ENCODE measurements at regions not wholly inside any gene's neighbourhood (a gene's known extent, or its start where the extent isn't known, plus 50 kb on each side); places are given as distances from the start of the nearest gene placed in this dataset.
"Not testable (repeated sequence)": the region's sequence is repeated elsewhere in the genome, so short reads cannot be mapped to it uniquely, and the experiment has no call there.

- no peak for DNase-seq (ENCODE audit: low read depth in 2 of 3, low spot score in 2 of 3)
Measured at GRCh38 chr5:152184266-152184665, 220.8 kb downstream of the NMUR2 start.

GRCh38 chr5:152181461-152181860, 223.6 kb downstream of the NMUR2 start:
- no peak for DNase-seq (ENCODE audit: low read depth in 2 of 3, low spot score in 2 of 3)

DNA sequence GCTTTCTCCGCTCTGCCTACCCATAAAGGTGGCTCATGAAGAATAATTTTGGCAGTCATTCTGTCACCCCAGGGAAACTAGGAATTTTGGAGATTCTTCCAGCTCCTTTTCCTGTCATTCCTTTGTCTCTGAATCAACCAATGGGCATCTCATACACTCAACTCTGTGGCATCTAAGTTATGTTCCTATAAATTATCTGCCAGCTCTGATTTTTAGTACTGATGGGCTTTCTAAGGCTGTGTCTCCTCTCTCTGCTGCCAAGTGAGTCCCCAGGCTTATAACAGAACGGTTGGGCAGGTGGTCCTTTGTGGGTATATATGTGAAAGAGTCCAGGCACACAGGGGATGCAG, 226.8 kb downstream of the NMUR2 start:
- DNase-seq (ENCODE audit: low read depth in 2 of 3, low spot score in 2 of 3): no peak

DNA sequence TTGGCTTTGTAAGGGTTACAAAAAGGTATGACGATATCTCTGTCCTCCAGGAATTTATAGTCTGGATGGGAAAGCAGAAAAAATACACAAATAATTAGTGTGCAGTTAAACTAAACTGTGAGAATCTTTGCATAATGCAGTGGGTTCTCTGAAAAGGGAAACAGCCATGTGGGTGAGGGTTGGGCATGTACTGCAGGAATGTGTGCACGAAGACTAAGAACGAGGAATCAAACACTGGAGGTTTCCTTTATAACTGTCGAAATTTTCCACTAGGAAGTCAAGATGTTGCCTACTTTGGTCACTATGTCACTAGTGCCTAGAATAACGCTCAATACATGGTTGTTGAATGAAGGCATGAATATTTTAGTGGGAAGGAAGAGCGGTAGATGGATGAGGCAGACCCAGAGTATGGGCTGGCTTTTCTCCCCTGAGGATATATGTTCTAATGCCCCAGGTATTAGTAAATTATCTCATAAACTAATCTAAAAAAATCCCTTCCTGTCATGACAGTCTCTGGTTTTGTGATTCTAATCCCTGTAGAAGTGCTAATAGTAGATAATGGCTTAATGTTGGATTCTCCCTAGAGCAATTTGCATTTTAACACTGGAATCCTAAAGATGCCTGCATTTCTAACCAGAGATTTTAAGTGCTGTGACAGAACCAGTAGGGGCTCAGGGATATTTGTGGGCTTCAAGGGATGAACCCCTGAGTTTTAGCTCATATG, 227.3 kb downstream of the NMUR2 start:
- DNase-seq (ENCODE audit: low read depth in 2 of 3, low spot score in 2 of 3): no peak

DNA sequence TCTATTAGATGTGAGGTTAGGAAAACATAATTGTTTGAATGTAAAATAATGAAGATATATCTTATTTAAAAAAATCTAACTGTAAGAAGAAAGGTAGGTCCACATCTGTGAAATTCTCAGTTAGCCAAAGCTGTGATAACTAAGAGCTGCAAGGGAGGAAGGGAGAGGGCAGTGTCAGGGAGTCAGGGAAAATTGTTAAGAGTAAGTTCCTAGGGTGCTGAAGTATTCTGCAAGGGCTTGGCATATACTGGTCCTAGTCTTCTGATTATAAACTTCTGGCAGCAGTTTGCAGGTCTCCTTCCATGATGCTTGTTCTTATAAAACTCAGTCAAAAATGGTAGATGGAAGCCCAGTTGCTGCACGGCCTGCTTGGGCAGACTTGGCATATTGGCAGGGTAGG, 233.2 kb downstream of the NMUR2 start:
- DNase-seq (ENCODE audit: low read depth in 2 of 3, low spot score in 2 of 3): no peak

GRCh38 chr5:152170350-152170749, 234.7 kb downstream of the NMUR2 start:
- no peak for DNase-seq (ENCODE audit: low read depth in 2 of 3, low spot score in 2 of 3)

GRCh38 chr5:152164860-152165259, 240.2 kb upstream of the GLRA1 start:
- no peak for DNase-seq (ENCODE audit: low read depth in 2 of 3, low spot score in 2 of 3)

- DNase-seq (ENCODE audit: low read depth in 2 of 3, low spot score in 2 of 3): not testable (repeated sequence)
Measured at GRCh38 chr5:152159894-152160293, 235.2 kb upstream of the GLRA1 start.

- DNase-seq (ENCODE audit: low read depth in 2 of 3, low spot score in 2 of 3): not testable (repeated sequence)
Measured at GRCh38 chr5:152154452-152154851, 229.8 kb upstream of the GLRA1 start.

- no peak for DNase-seq (ENCODE audit: low read depth in 2 of 3, low spot score in 2 of 3)
Measured at GRCh38 chr5:152151940-152152339, 227.3 kb upstream of the GLRA1 start.

GRCh38 chr5:152151113-152151512, 226.5 kb upstream of the GLRA1 start:
- no peak for DNase-seq (ENCODE audit: low read depth in 2 of 3, low spot score in 2 of 3)

GRCh38 chr5:152147286-152147685, 222.6 kb upstream of the GLRA1 start:
- no peak for DNase-seq (ENCODE audit: low read depth in 2 of 3, low spot score in 2 of 3)

GRCh38 chr5:152146566-152146965, 221.9 kb upstream of the GLRA1 start:
- DNase-seq (ENCODE audit: low read depth in 2 of 3, low spot score in 2 of 3): no peak

DNA sequence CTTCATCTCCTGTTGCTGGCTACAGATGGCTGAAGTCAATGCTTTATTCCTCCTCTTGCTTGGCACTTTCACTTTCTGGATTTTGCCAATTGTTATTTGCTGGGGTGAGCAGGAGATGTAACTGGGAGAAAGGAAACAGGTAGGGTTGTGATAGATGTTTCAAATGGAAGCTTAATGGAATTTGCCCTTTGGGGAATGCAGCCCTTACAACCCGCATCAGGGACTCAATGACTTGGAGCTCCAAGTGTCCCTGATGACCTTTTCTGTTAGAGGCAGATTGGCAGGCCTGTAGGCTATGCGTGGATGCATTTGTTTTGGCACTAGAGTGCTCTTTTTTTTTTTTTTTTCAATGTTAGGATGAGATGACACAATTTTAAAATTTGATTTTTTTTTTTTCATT, 219.9 kb upstream of the GLRA1 start:
- no peak for DNase-seq (ENCODE audit: low read depth in 2 of 3, low spot score in 2 of 3)

GRCh38 chr5:152144030-152144429, 219.4 kb upstream of the GLRA1 start:
- no peak for DNase-seq (ENCODE audit: low read depth in 2 of 3, low spot score in 2 of 3)

DNA sequence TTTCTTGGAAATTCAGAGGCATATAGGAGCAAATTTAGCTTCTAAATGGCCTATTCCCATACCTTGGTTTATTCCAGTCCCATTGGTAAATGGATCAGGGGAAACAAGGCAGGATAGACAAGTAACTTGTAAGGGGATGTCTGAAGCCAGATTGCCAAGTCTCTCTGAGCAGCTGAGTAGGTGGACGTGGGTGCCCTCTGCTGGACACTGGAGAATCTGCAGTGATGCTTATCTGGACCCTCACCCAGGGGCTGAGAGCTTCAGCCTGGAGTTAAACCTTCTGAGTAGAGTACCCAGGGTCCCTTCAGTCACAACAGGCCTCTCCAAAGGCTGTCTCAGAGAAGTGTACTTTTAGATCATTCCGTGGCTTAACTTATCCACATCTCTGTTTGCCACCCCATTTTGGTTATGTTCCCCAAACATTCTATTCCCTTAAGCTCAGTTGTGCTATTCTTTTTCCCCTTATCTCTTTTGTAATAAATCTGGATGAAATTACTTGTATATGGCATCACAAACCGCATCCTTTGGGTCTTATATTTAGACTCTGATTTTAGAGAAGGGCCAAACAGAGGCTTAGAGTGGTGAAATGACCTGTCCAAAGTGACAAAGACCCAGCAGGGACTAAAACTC, 218.3 kb upstream of the GLRA1 start:
- peak; percentile 24 to 54 (median 43) for DNase-seq (ENCODE audit: low read depth in 2 of 3, low spot score in 2 of 3)

GRCh38 chr5:152140347-152140746, 215.7 kb upstream of the GLRA1 start:
- no peak for DNase-seq (ENCODE audit: low read depth in 2 of 3, low spot score in 2 of 3)

- no peak for DNase-seq (ENCODE audit: low read depth in 2 of 3, low spot score in 2 of 3)
Measured at GRCh38 chr5:152137063-152137462, 212.4 kb upstream of the GLRA1 start.

GRCh38 chr5:152136321-152136720, 211.7 kb upstream of the GLRA1 start:
- no peak for DNase-seq (ENCODE audit: low read depth in 2 of 3, low spot score in 2 of 3)

DNA sequence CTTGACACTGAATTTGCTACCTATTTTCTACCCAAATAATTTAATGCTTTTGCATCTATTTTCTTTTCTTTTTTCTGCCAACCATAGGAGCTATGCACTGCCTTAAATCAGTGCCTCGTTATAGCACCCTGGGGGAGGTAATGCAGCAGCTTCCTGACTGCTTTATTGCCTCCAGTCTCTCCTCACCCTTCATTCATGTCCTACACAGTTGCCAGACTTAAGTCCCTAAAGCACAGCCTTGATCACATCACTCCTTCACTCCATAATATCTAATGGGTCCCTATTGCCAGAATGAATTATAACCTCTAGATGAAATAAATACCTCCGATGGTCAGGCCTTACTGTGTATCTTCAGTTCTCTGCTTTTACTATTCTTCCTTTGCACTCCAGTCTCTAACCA, 211.2 kb upstream of the GLRA1 start:
- DNase-seq (ENCODE audit: low read depth in 2 of 3, low spot score in 2 of 3): no peak

DNA sequence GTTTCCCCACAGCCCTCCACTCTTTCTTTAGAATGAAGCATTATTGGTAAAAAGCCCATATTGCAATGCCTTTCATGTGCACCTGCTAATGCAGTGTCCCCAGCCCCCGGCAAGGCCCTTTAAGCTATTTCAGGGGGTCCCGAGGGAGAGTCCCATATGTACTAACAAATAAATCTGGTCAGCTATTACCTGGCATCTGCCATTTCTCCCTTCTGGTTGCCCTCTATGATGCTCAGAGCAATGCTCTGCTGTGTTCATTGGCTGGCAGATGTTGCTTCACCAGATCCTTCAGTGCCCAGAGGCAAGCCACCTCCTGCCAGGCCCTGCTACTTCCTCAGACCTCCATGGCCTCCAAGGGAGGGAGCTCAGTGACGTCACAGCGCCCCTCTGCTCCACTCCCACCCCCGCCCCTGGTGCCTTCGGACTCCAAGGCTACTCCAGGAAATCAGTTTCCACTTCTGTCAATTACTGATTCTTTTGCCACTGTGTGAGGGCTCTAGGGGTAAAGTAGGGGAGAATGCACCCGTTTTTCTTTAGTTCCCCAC, 201.1 kb upstream of the GLRA1 start:
- DNase-seq (ENCODE audit: low read depth in 2 of 3, low spot score in 2 of 3): no peak

DNA sequence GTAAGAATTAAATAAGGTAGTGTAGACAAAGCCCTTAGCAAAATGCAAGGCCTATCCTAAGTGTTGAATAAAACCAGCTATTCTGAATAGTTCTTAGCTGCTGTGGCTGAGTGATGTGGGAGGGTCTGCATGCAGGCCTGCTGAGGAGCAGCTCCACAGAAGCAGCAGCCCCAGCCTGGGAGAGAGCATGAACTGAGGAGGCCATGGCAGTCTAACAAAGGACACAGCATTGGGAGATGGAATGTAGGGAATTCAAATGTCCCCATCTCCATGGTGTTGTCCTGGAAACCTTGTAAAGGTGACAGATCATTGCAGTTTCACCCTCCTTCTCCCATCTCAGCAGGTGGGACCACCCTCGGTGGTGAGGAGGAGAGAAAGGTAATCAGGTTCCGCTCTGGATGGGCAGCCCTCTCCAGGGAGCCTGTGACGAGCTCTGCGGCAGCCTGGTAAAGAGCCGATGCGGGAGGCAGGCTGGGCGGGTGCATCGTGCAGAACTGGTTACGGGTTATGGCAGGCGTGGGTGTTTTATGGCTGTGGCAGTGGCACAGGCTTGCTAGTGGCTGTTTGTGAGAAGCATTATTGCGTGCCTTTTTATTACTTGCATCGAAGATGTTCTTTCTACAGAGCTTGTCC, 199.9 kb upstream of the GLRA1 start:
- no peak for DNase-seq (ENCODE audit: low read depth in 2 of 3, low spot score in 2 of 3)

All from hematopoietic multipotent progenitor cell (in vitro differentiated cells).